Hematopoietic multipotent progenitor cell treated with erythropoietin and hydrocortisone succinate and interleukin-3 and kit ligand, for 8 days (in vitro differentiated cells): ENCODE measurements at regions not wholly inside any gene's neighbourhood (a gene's known extent, or its start where the extent isn't known, plus 50 kb on each side); places are given as distances from the start of the nearest gene placed in this dataset.

Experiments used
- DNase-seq: peaks from one replicate; pipeline ENCODE4 v3.0.0-alpha.2; 2015

- DNase-seq: no peak
Observed at GRCh38 chr9:16316911-16317817, 553.3 kb downstream of the BNC2 start.

GRCh38 chr9:16318516-16319060, 551.9 kb downstream of the BNC2 start:
- DNase-seq: no peak

GRCh38 chr9:16319646-16320045, 550.8 kb downstream of the BNC2 start:
- DNase-seq: no peak

- no peak for DNase-seq
Observed at GRCh38 chr9:16320338-16320902, 550.0 kb downstream of the BNC2 start.

DNA sequence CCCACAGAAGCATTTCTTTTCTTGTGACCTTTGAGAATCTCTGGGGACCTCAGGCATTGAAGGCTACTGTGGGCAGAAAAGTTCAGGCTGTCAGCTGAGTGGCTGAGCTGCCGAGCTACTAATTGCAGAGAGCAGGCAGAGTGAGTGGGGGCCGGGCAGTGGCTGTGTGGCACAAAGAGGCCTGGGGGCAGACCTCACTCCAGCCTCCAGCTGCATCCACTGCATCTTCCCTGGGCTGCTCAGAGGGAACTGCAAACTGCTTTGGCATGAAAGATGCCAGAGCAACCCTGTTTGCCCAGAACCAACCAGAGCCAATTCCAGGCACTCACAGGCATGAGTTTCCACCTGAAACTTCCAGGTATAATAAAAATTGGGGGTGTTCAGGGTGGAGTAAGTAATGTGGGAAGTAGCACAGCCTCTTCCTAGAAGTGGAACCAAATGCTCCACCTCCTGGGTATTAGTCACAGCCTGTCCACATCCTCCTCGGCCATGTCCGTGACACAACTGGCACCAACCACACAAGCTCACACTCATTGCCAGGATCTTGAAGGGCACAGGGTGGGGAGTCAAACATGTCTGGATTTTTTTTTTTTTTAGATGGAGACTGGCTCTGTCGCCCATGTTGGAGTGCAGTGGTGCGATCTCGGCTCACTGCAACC, 548.9 kb downstream of the BNC2 start:
- DNase-seq: no peak

DNA sequence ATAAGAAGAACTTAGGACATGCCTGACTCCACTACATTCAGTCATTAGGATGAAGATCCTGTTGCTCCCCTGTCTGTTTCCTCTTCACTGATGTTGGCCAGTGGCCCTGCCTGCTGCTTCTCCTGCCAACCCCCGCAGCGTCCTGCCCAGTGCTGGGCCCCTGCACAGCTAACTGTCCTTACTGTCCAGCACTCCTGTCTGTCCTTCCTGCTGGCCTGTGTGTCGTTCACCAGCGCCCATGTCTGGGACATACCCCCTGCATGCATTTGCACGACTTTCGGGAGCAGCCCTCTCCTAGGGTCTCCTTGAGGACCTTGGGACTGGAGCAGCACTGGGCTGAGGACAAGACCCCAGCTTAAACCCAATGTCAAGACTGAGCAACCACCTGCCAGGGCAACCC, 547.6 kb downstream of the BNC2 start:
- no peak for DNase-seq

DNA sequence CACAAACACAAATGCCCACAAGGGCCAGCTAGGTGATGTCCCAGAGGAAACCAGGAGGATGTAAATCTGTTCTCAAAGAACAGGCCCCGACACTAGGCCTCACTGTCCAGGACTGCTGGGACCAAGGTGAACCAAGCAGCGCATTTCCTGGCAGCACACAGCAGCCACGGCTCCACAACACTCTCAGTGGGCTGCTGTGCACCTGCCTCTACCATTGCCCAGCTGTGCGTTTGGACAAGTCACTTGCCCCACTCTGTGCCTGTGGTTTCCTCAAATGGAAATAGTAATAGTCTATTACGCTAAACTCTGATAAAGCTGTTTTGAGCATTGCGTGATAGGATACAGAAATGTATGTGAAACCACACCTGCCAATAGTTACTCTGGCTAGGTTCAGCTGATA, 544.5 kb downstream of the BNC2 start:
- DNase-seq: no peak

DNA sequence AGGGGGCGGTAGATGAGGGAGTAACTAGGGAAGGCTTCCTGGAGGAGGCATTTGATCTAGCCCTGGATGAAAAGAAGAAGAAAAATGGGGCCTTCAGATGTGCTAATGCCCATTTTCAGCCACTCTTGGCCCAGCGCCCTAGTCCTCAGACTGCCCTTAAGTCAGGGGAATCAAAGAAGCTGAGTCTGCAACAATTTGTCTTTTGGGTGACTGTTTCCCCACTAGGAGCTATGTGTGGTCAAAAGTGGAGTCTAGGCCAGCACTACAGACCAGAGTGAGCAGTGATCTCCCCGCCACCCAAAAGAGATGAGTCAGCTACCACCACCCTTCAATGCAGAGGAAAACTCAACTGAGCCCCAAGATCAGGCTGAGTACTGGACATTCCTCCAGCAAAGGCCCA, 542.1 kb downstream of the BNC2 start:
- no peak for DNase-seq

GRCh38 chr9:16329671-16330113, 540.8 kb downstream of the BNC2 start:
- DNase-seq: no peak

DNA sequence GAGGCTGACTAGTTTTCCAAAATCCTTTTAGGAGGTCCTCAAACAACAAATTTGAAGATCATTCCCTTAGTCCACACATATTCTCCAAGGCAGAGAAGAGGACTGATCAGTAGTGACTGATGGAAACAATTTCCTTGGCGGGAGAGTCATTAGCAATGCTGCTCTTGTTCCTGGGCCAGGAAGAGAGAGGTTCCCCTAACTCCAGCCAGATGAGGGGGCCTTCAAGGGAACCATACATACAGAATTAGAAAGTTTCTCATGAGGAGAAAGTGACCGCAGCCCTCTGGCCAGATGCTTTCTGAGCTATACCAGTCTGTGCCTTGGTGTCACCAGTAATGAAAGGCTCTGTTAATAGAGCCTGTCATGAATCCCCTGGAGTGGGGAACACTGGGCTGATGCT, 539.4 kb downstream of the BNC2 start:
- DNase-seq: no peak

DNA sequence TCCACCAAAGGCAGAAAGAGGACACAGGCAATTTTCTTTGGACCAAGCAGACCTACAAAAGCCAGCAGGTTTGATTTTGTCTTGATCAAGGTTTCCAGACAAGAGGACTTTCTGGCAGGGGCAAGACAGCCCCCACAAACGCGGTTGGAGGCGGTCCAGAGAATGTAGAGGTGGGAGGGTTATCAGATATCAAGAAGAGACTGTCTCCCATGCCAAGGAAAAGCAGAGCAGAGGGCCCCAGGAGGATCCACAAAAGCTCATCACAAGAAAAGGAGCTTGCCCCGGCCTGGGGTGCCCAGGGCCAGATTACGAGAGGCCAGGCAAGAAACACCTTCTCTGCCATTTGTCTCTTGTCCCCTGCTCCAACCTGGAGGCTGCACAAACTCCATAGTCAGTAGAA, 538.9 kb downstream of the BNC2 start:
- no peak for DNase-seq

DNA sequence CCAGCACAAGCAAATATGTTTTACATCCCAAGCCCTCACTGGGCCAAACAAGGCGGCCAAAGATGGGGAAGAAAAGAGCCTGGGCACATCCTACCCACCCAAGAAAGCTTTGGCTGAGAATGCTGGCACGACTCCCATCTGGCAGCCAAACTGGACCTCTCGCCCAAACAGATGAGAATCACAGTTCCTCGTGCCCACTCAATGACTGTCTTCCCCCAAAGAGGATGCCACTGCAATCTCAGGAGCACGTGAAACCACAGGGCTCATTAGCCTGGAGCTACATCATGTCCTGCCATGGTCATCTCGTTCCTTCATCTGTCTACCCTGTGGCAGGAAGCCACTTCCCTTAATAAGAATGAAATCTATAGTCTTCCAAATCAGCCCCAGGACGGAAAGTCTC, 536.8 kb downstream of the BNC2 start:
- DNase-seq: no peak

GRCh38 chr9:16335788-16336580, 534.5 kb downstream of the BNC2 start:
- DNase-seq: no peak

GRCh38 chr9:16336833-16337232, 533.6 kb downstream of the BNC2 start:
- DNase-seq: no peak

GRCh38 chr9:16337322-16338029, 533.0 kb downstream of the BNC2 start:
- no peak for DNase-seq

DNA sequence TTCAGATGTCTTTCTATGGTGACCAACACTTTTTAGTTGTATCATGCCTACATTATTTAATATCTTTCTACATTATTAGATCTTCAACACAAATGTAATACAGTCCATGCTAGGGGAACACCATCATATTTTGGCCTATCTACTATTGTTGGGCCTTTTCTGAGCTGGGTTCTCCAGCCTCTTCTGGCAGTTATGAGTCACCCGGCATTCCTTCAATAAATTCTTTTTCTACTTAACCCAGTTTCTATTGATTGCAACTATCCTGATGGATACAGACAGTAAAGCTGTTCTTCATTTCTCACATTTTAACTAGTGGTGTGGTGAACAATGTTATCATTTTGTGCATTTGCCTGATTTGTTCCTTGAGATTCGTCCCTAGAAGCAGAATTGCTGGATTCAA, 529.3 kb downstream of the BNC2 start:
- no peak for DNase-seq

- DNase-seq: no peak
Observed at GRCh38 chr9:16342246-16343020, 528.0 kb downstream of the BNC2 start.

DNA sequence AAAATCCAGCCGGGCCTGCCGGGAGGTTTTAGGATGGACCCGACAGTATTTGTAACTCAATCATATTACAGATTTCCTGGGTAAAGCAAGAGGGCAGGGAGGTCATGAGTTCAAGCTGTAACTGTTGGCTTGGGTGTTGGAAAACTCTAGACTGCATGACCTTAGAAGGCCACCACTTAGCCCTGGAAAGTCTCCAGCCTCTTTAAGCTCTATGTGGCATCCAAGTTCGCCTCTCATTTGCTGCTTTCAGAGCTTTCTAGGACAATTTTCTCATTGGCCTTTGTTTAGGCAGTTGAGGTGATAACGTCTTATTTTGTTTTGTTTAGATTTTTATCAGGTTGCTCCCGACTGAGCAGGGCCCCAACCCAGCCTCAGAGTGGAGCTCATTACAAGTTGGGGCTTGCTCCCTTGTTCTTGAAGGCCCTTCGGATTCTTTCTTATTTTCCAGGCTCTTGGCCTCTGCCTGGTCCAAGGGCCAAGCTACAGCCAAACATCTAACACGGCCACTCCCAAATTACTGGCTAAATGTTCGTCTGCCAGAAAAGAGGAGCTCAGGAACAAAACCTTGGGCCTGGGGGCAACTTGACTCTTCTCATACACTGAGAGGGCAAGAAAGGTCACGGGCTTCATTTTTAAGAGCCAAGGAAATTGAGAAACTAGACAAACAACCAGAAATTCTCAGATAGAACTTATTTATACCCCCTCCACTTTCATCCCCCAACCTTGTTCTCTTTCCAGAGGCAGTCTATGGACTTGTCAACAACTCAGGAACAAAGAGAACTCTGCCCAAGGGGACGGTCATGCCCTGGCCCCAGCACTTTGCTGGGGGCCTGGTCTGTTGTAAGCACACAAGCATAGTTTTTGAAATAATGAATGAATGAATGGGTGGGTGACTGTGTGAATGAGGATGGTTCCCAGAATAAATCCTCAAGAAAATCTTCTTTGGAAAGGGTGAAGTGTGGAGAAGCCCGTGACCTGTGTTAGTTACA, 526.9 kb downstream of the BNC2 start:
- DNase-seq: no peak

DNA sequence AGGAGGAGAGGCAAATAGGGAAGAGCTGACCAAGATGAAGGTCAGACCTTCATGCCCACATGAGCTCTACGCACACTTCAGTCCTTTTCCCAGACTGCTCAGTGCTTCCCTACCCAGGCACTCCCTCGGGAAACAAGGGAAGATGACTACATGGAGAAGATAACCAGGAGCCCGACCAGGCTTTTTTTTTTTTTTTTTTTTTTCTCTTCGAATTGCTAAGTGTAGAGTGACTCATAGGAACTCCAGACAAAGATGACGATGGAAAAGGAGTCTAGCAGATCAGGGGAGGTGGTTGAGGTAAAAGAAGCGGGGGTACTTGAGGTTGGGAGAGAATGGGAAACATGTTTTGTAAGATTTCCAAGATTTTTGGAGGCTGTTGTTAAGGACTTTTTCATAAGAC, 526.1 kb downstream of the BNC2 start:
- DNase-seq: no peak

- no peak for DNase-seq
Observed at GRCh38 chr9:16345902-16346301, 524.6 kb downstream of the BNC2 start.
